Spleen (tissue), 11 donors: ENCODE measurements at regions not wholly inside any gene's neighbourhood (a gene's known extent, or its start where the extent isn't known, plus 50 kb on each side); places are given as distances from the start of the nearest gene placed in this dataset.

Source experiments
- DNase-seq: peaks from one replicate; pipeline ENCODE4 v3.0.0-alpha.2; 2020
- H3K27ac ChIP-seq, 8 donors: fragments of 200-600 bp; sonication (generic) in 7 of 8; 1 replicate in 4 of 8; 2 replicates in 4 of 8; pipeline versions ENCODE4 v1.5.0 to v1.8.0; 2016 to 2021; ENCODE audit warnings: inconsistent platforms in 4 of 8, mild to moderate bottlenecking in 4 of 8, moderate library complexity in 1 of 8
- H3K27me3 ChIP-seq, 7 donors: fragments of 200-600 bp; sonication (generic) in 6 of 7; replicated peaks in 1 of 7; 1 replicate in 4 of 7; 2 replicates in 3 of 7; pipeline versions ENCODE4 v1.5.0 to v1.8.0; 2016 to 2021; ENCODE audit warnings: inconsistent platforms in 3 of 7, mild to moderate bottlenecking in 1 of 7
- H3K36me3 ChIP-seq, 6 donors: fragments of 200-600 bp; sonication (generic) in 5 of 6; 1 replicate in 4 of 6; 2 replicates in 2 of 6; pipeline versions ENCODE4 v1.5.0 to v1.8.0; 2016 to 2021; ENCODE audit warnings: inconsistent platforms in 2 of 6
- H3K4me1 ChIP-seq, 6 donors: fragments of 200-600 bp; sonication (generic) in 5 of 6; 1 replicate in 3 of 6; 2 replicates in 3 of 6; pipeline versions ENCODE4 v1.5.0 to v1.8.0; 2016 to 2021; ENCODE audit warnings: inconsistent platforms in 3 of 6
- H3K4me3 ChIP-seq, 8 donors: fragments of 200-600 bp; sonication (generic) in 7 of 8; 1 replicate in 4 of 8; 2 replicates in 4 of 8; pipeline versions ENCODE4 v1.5.0 to v1.8.0; 2016 to 2021; ENCODE audit warnings: inconsistent platforms in 4 of 8, mild to moderate bottlenecking in 4 of 8, moderate library complexity in 2 of 8
- H3K9me3 ChIP-seq, 8 donors: fragments of 200-600 bp; sonication (generic) in 7 of 8; 1 replicate in 4 of 8; 2 replicates in 4 of 8; pipeline versions ENCODE4 v1.5.0 to v1.8.0; 2016 to 2021; ENCODE audit warnings: inconsistent platforms in 4 of 8
- POLR2A ChIP-seq, 3 donors: fragments of 450-650 bp; IDR thresholded peaks; one replicate each; pipeline ENCODE4 v1.5.1; 2017; ENCODE audit warnings: antibody characterized with exemption in 3 of 3, mild to moderate bottlenecking in 1 of 3
- POLR2AphosphoS5 ChIP-seq, 3 donors: sonication (generic); formaldehyde crosslinking; IDR thresholded peaks; one replicate each; pipeline ENCODE4 v1.5.1; 2017; ENCODE audit warnings: antibody characterized with exemption in 3 of 3
- WGBS, 5 donors: extraction: QIAGEN DNeasy Blood & Tissue Kit in 3 of 5; methylation state at CpG; one replicate each; pipeline versions ENCODE4 v1.1.5 to v1.1.7; 2013 to 2018; 5-methylcytosine and 5-hydroxymethylcytosine counted together
- intact Hi-C: fragments of 100-400 bp; cut with DNase I; formaldehyde crosslinking; loops from one replicate; pipeline ENCODE4 v1.15.0; 2023; ENCODE audit warnings: low total_unique reads
- TF ChIP-seq, protein P1 (sequence below), 11 experiments: fragments of 200-600 bp in 7 of 11; fragments of 450-650 bp in 4 of 11; sonication (generic) in 4 of 11; IDR thresholded peaks in 8 of 11; conservative IDR thresholded peaks in 3 of 11; 1 replicate in 7 of 11; 2 replicates in 4 of 11; pipeline versions ENCODE4 v1.4.0 to v1.8.0; 2016 to 2021; ENCODE audit warnings: antibody characterized with exemption in 11 of 11, inconsistent platforms in 4 of 11, mild to moderate bottlenecking in 1 of 11
- donor health status: healthy with polysubstance abuse.
- donor health status: DM: no; HTN: no; CAD: no; lungs with moderate emphysema.
- donor health status: DM: no; HTN: no; CAD: no.
- donor health status: Bipolar disorder and iron deficiency.
- donor health status: healthy.
- donor health status: DM: no; HTN: no; CAD: no.
- donor health status: DM: yes; HTN: yes; CAD: no.

DNA sequence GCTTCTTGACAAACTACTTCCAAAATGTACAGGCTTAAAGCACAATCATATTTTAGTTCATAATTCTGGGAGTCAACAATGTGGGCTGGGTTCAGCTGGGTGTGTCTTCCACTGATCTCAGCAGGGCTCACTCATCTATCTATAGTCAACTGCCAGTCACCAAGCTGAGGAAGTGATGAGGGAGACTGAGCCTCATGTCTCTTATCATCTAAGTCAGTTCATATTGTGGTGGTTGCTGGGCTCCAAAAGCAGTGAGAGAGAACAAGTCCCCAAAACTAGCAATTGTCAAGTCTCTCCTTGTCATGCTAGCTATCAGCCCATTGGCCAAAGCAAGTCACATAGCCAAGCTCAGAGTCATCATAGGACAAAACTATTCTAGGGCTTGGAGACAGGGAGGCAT is 465.9 kb upstream of the ARID1B start:
- H3K27ac ChIP-seq, result no peak overlapping the region
- H3K4me3 ChIP-seq, result no peak overlapping the region
- H3K9me3 ChIP-seq, result no peaks in the 10 kb centered on the region
- H3K27me3 ChIP-seq, result no peaks in the 10 kb centered on the region
- no peaks in the 10 kb centered on the region for H3K36me3 ChIP-seq
- intact Hi-C loops, result no loop called here
- H3K4me1 ChIP-seq, result no peaks in the 10 kb centered on the region
- DNase-seq, result no peak
- TF ChIP-seq, protein P1, sequence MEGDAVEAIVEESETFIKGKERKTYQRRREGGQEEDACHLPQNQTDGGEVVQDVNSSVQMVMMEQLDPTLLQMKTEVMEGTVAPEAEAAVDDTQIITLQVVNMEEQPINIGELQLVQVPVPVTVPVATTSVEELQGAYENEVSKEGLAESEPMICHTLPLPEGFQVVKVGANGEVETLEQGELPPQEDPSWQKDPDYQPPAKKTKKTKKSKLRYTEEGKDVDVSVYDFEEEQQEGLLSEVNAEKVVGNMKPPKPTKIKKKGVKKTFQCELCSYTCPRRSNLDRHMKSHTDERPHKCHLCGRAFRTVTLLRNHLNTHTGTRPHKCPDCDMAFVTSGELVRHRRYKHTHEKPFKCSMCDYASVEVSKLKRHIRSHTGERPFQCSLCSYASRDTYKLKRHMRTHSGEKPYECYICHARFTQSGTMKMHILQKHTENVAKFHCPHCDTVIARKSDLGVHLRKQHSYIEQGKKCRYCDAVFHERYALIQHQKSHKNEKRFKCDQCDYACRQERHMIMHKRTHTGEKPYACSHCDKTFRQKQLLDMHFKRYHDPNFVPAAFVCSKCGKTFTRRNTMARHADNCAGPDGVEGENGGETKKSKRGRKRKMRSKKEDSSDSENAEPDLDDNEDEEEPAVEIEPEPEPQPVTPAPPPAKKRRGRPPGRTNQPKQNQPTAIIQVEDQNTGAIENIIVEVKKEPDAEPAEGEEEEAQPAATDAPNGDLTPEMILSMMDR (IDR thresholded peaks at IDR 0.05 in 8 of 11, conservative IDR thresholded peaks at IDR 0.05 in 3 of 11), result no peak
- TF ChIP-seq POLR2A (IDR thresholded peaks at IDR 0.05) (no peak), POLR2AphosphoS5 (IDR thresholded peaks at IDR 0.05) (no peak)

DNA sequence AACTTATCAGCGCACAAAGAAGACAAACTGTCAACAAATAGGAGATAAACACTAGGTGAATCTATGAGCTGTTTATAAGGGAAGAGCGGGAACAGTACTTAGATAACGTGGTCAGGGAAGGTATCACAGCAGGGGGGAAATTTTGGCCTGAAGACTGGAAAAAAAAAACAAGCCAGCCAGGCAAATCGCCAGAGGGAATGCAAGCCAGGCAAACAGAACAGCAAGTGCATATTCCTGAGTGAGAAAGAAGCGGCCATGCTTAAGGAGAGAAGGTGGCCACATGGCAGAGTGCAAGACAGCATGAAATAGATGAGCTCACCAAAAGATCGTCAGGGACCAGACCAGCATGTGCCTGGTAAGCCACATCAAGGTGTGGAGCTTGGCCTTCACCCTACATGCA is 466.5 kb upstream of the ARID1B start:
- no peak for TF ChIP-seq POLR2AphosphoS5 (IDR thresholded peaks at IDR 0.05)
- intact Hi-C loops, result no loop called here
- WGBS, 5 donors, result 80 to 93% (median 87%) methylated on average over 6 of the region's 6 CpGs

DNA sequence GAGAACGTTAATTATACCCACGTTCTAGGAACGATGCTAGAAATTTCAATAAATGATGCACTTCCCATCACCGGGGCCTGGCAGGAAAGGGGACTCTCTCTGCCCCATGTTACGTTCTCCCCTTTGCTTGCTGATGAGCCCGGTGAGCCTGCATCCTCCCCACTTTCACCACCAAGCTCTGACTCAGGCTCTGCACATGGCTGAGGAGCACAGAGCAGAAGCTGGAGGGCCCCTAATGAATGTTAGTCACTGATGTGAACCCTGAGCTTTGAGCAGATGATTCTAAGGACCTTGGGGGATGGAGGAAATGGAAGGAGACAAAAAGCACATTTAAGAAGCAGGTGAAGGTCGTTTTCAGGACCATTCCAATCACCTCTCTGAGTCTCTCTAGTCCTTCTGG is 468.2 kb upstream of the ARID1B start:
- 86 to 93% (median 88%) methylated on average over 7 of the region's 7 CpGs for WGBS, 5 donors
- H3K36me3 ChIP-seq, result no peaks in the 10 kb centered on the region
- H3K4me1 ChIP-seq, result no peaks in the 10 kb centered on the region
- no peak for DNase-seq
- no peaks in the 10 kb centered on the region for H3K27me3 ChIP-seq
- H3K9me3 ChIP-seq, result no peaks in the 10 kb centered on the region
- intact Hi-C loops, result no loop called here
- H3K27ac ChIP-seq, result no peak overlapping the region
- TF ChIP-seq POLR2A (IDR thresholded peaks at IDR 0.05) (no peak), POLR2AphosphoS5 (IDR thresholded peaks at IDR 0.05) (no peak)
- H3K4me3 ChIP-seq, result no peak overlapping the region

More for the DNA sequence above, 466.5 kb upstream of the ARID1B start:
- H3K4me3 ChIP-seq, result no peak overlapping the region
- H3K27ac ChIP-seq, result no peak overlapping the region
- no peaks in the 10 kb centered on the region for H3K36me3 ChIP-seq
- no peak for DNase-seq
- no peaks in the 10 kb centered on the region for H3K4me1 ChIP-seq
- no peaks in the 10 kb centered on the region for H3K27me3 ChIP-seq
- H3K9me3 ChIP-seq, result no peaks in the 10 kb centered on the region

DNA sequence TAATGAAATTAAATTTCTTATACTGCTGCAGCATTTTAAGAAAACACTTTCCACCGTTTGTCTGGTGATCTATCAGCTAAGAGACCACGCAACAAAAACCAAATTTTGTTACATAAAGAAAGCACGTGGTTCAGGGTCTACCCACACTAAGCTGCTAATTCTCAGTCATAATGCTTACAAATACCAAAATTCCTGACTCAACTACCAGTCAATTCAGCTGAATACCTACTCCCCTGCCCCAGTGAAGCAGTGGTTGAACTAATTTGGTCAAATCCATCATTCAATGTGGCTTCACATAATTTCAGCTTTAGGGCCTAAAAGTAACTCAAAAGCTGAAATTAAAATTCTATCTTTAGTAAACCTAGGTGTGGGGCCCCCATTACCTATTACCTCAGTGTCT is 468.6 kb upstream of the ARID1B start:
- DNase-seq, result no peak
- intact Hi-C loops, result no loop called here
- TF ChIP-seq, protein P1 (IDR thresholded peaks at IDR 0.05 in 8 of 11, conservative IDR thresholded peaks at IDR 0.05 in 3 of 11), result no peak
- TF ChIP-seq POLR2AphosphoS5 (IDR thresholded peaks at IDR 0.05) (no peak), POLR2A (IDR thresholded peaks at IDR 0.05) (no peak)

DNA sequence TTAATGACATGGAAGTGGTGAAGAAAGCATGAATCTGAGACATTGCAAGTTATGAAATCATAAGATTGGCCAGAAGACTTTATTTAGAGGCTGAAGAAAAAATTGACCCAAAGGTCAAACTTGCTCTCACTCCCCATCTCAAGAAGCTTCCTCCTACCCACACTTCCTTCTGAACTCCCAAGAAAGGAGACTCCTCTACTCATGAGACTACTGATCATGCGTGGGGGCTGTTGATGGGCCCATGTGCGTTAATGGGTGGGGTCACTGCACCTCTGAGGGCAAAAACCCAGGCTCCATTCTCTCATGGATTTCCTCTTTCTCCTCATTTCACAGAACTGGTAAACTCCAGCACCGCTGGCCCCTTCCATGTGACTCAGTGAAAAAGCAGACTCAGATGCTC is 470.6 kb upstream of the ARID1B start:
- Histone ChIP-seq H3K9me3 (peaks cover 0 to under 1% (median 0%) of the 10 kb centered on the region in 8 donors), H3K4me1 (no peaks in the 10 kb centered on the region), H3K27ac (no peak overlapping the region), H3K4me3 (no peak overlapping the region), H3K27me3 (no peaks in the 10 kb centered on the region), H3K36me3 (no peaks in the 10 kb centered on the region)
- WGBS, 5 donors, result 72 to 92% (median 86%) methylated on average over 3 of the region's 3 CpGs
- no peak for DNase-seq
- no peak for TF ChIP-seq POLR2A (IDR thresholded peaks at IDR 0.05)
- intact Hi-C loops, result no loop called here

More for the DNA sequence above, 468.6 kb upstream of the ARID1B start:
- Histone ChIP-seq H3K4me1 (no peaks in the 10 kb centered on the region), H3K27ac (no peak overlapping the region), H3K27me3 (no peaks in the 10 kb centered on the region), H3K9me3 (no peaks in the 10 kb centered on the region), H3K4me3 (no peak overlapping the region), H3K36me3 (no peaks in the 10 kb centered on the region)
- whole genome bisulfite sequencing, 5 donors, result 76 to 88% (median 81%) methylated on average over 3 of the region's 3 CpGs

DNA sequence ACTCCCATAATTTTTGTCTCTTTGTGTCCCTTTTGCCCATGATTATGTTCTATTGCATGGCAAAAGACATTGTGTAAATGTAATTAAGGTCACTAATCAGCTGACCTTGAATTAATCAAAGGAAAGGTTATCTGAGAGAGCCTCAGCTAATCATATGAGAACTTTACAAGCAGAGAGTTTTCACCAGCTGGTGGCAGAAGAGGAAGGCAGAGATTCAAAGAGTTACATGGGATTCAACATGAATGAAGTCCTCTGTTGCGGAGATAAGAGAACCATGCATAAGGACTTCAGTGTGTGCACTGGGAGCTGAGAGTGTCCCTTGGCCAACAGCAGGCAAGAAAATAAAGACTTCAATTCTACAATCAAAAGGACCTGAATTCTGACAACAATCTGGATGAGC is 494.1 kb upstream of the ARID1B start:
- Histone ChIP-seq H3K4me1 (peaks cover 5 to 18% (median 11%) of the 10 kb centered on the region in 6 donors), H3K9me3 (peaks cover 0 to 8% (median 0%) of the 10 kb centered on the region in 8 donors), H3K27ac (no peak overlapping the region), H3K27me3 (no peaks in the 10 kb centered on the region), H3K4me3 (no peak overlapping the region), H3K36me3 (no peaks in the 10 kb centered on the region)
- WGBS, 5 donors, result 93 to 100% (median 97%) methylated on average over 1 of the region's 1 CpG
- intact Hi-C loops, result no loop called here
- DNase-seq, result no peak
- TF ChIP-seq POLR2AphosphoS5 (IDR thresholded peaks at IDR 0.05) (no peak), POLR2A (IDR thresholded peaks at IDR 0.05) (no peak)
- TF ChIP-seq, protein P1 (IDR thresholded peaks at IDR 0.05 in 8 of 11, conservative IDR thresholded peaks at IDR 0.05 in 3 of 11), result no peak
